CD14-positive monocyte (primary cell): ENCODE measurements at regions not wholly inside any gene's neighbourhood (a gene's known extent, or its start where the extent isn't known, plus 50 kb on each side); places are given as distances from the start of the nearest gene placed in this dataset.

Experiments used
- DNase-seq, 3 donors: peaks; one replicate each; pipeline ENCODE4 v3.0.0-alpha.2; 2011 to 2022
- H2AFZ ChIP-seq: 2 replicates; pipeline ENCODE4 v1.6.0; 2012; ENCODE audit warnings: mild to moderate bottlenecking, low read depth, low read length, inconsistent platforms; ENCODE audit not compliant: insufficient read depth, poor library complexity, severe bottlenecking
- H3K27ac ChIP-seq, 2 donors: 1 replicate in 1 of 2; 2 replicates in 1 of 2; pipeline ENCODE4 v1.5.1; 2012 to 2013; ENCODE audit warnings: low read length in 2 of 2, control low read depth in 1 of 2, inconsistent platforms in 1 of 2, low read depth in 1 of 2, mild to moderate bottlenecking in 1 of 2
- H3K27me3 ChIP-seq, 2 donors: one replicate each; pipeline versions ENCODE4 v1.6.0 to v1.6.1; 2011 to 2013; ENCODE audit warnings: low read length in 2 of 2; ENCODE audit not compliant: control insufficient read depth in 2 of 2, insufficient read depth in 2 of 2
- H3K36me3 ChIP-seq, 2 donors: replicated peaks in 1 of 2; 1 replicate in 1 of 2; 2 replicates in 1 of 2; pipeline versions ENCODE4 v1.5.1 to v1.6.1; 2012 to 2013; ENCODE audit warnings: low read length in 2 of 2, control low read depth in 1 of 2, inconsistent platforms in 1 of 2, mild to moderate bottlenecking in 1 of 2; ENCODE audit not compliant: insufficient read depth in 2 of 2, control insufficient read depth in 1 of 2
- H3K4me1 ChIP-seq, 2 donors: 1 replicate in 1 of 2; 2 replicates in 1 of 2; pipeline versions ENCODE4 v1.5.1 to v1.6.1; 2012 to 2013; ENCODE audit warnings: low read length in 2 of 2, control low read depth in 1 of 2, inconsistent platforms in 1 of 2, mild to moderate bottlenecking in 1 of 2, moderate library complexity in 1 of 2; ENCODE audit not compliant: insufficient read depth in 2 of 2, control insufficient read depth in 1 of 2
- H3K4me2 ChIP-seq: replicated peaks from 2 replicates; pipeline ENCODE3; 2012; ENCODE audit warnings: low read length, moderate library complexity, mild to moderate bottlenecking; ENCODE audit not compliant: poor library complexity, severe bottlenecking; ENCODE audit errors: extremely low read depth
- H3K4me3 ChIP-seq, 3 experiments: fragments of 200-600 bp in 1 of 3; sonication (generic) in 1 of 3; replicated peaks in 1 of 3; 1 replicate in 2 of 3; 2 replicates in 1 of 3; pipeline ENCODE4 v1.5.1; 2011 to 2013; ENCODE audit warnings: low read length in 3 of 3, mild to moderate bottlenecking in 3 of 3, control low read depth in 2 of 3, low read depth in 2 of 3, inconsistent platforms in 1 of 3, moderate library complexity in 1 of 3
- H3K79me2 ChIP-seq: 2 replicates; pipeline ENCODE4 v1.6.0; 2012; ENCODE audit warnings: mild to moderate bottlenecking, control low read depth, inconsistent platforms, low read length, moderate library complexity; ENCODE audit not compliant: insufficient read depth
- H3K9ac ChIP-seq: 2 replicates; pipeline ENCODE4 v1.6.0; 2017; ENCODE audit warnings: low read length, mild to moderate bottlenecking; ENCODE audit not compliant: insufficient read depth, poor library complexity, severe bottlenecking
- H3K9me3 ChIP-seq, 2 donors: replicated peaks in 1 of 2; 1 replicate in 1 of 2; 2 replicates in 1 of 2; pipeline versions ENCODE4 v1.5.1 to v1.6.1; 2012 to 2013; ENCODE audit warnings: low read length in 2 of 2, control low read depth in 1 of 2; ENCODE audit not compliant: control insufficient read depth in 1 of 2, insufficient read depth in 1 of 2
- H4K20me1 ChIP-seq: 2 replicates; pipeline ENCODE4 v1.6.0; 2012; ENCODE audit warnings: mild to moderate bottlenecking, low read length, control low read depth, moderate library complexity; ENCODE audit not compliant: insufficient read depth
- H3K27ac Mint-ChIP-seq, 7 donors: one replicate each; pipeline ENCODE4 v1.8.0; 2020; ENCODE audit warnings: mild to moderate bottlenecking in 7 of 7, mixed read lengths in 7 of 7, moderate library complexity in 6 of 7, inconsistent platforms in 2 of 7
- H3K27me3 Mint-ChIP-seq, 3 donors: one replicate each; pipeline ENCODE4 v1.8.0; 2021 to 2022; ENCODE audit warnings: low read depth in 3 of 3, mild to moderate bottlenecking in 3 of 3, mixed read lengths in 3 of 3, moderate library complexity in 3 of 3, inconsistent platforms in 1 of 3
- H3K36me3 Mint-ChIP-seq, 2 donors: one replicate each; pipeline ENCODE4 v1.8.0; 2020; ENCODE audit warnings: mixed read lengths in 2 of 2, inconsistent platforms in 1 of 2, mild to moderate bottlenecking in 1 of 2
- H3K4me1 Mint-ChIP-seq: one replicate; pipeline ENCODE4 v1.8.0; 2020; ENCODE audit warnings: mild to moderate bottlenecking, mixed read lengths
- H3K4me3 Mint-ChIP-seq, 2 donors: one replicate each; pipeline ENCODE4 v1.8.0; 2020; ENCODE audit warnings: mild to moderate bottlenecking in 2 of 2, mixed read lengths in 2 of 2, moderate library complexity in 1 of 2
- H3K9me3 Mint-ChIP-seq, 7 donors: one replicate each; pipeline ENCODE4 v1.8.0; 2020 to 2022; ENCODE audit warnings: mixed read lengths in 7 of 7, mild to moderate bottlenecking in 6 of 7, moderate library complexity in 6 of 7, inconsistent platforms in 2 of 7
- CTCF ChIP-seq: fragments of 200-600 bp; IDR thresholded peaks from one replicate; pipeline ENCODE4 v1.8.0; 2022; ENCODE audit warnings: antibody characterized with exemption, mild to moderate bottlenecking
- WGBS: methylation state at CpG from one replicate; pipeline ENCODE4 v1.1.5; 2013; ENCODE audit warnings: missing lambda C conversion rate; ENCODE audit not compliant: insufficient coverage; 5-methylcytosine and 5-hydroxymethylcytosine counted together
- intact Hi-C, 2 donors: fragments of 100-400 bp; cut with micrococcal nuclease; formaldehyde crosslinking; loops; one replicate each; pipeline versions ENCODE4 v1.15.0 to v1.15.1; 2023

GRCh38 chr7:156180451-156181229 lies 368.4 kb upstream of the SHH start:
- H3K36me3 ChIP-seq, result no peaks in the 10 kb centered on the region
- H3K4me3 ChIP-seq, result no peak overlapping the region
- peaks cover 8% of the 10 kb centered on the region for H3K4me1 Mint-ChIP-seq
- H3K36me3 Mint-ChIP-seq, result no peaks in the 10 kb centered on the region
- DNase-seq, result no peak
- no peak overlapping the region for H3K27ac ChIP-seq
- H3K4me2 ChIP-seq, result no peak overlapping the region
- H3K9ac ChIP-seq, result no peak overlapping the region
- no peak overlapping the region for H3K27ac Mint-ChIP-seq
- 91% methylated on average over 9 of the region's 13 CpGs for WGBS
- H4K20me1 ChIP-seq, result no peaks in the 10 kb centered on the region
- intact Hi-C loops, result no loop called here
- H3K4me1 ChIP-seq, result peaks cover 0 to 4% of the 10 kb centered on the region in 2 donors
- no peaks in the 10 kb centered on the region for H3K79me2 ChIP-seq
- H3K9me3 Mint-ChIP-seq, result peaks cover 0 to 6% (median 5%) of the 10 kb centered on the region in 7 donors
- H3K4me3 Mint-ChIP-seq, result no peak overlapping the region
- H3K27me3 Mint-ChIP-seq, result peaks cover 6 to 9% (median 7%) of the 10 kb centered on the region in 3 donors
- no peak overlapping the region for H2AFZ ChIP-seq
- no peaks in the 10 kb centered on the region for H3K27me3 ChIP-seq
- no peaks in the 10 kb centered on the region for H3K9me3 ChIP-seq
- TF ChIP-seq CTCF, result no peak

GRCh38 chr7:156179872-156180390 lies 367.7 kb upstream of the SHH start:
- Histone ChIP-seq H3K4me1 (peaks cover 0 to 4% of the 10 kb centered on the region in 2 donors), H3K4me3 (no peak overlapping the region), H3K36me3 (no peaks in the 10 kb centered on the region), H2AFZ (no peak overlapping the region), H3K27ac (no peak overlapping the region), H4K20me1 (no peaks in the 10 kb centered on the region), H3K27me3 (no peaks in the 10 kb centered on the region), H3K9ac (no peak overlapping the region), H3K4me2 (no peak overlapping the region), H3K79me2 (no peaks in the 10 kb centered on the region), H3K9me3 (no peaks in the 10 kb centered on the region)
- TF ChIP-seq CTCF, result no peak
- H3K27me3 Mint-ChIP-seq, result peaks cover 7 to 9% (median 9%) of the 10 kb centered on the region in 3 donors
- H3K9me3 Mint-ChIP-seq, result peaks cover 0 to 4% (median 0%) of the 10 kb centered on the region in 7 donors
- peaks cover 8% of the 10 kb centered on the region for H3K4me1 Mint-ChIP-seq
- intact Hi-C loops, result no loop called here
- H3K36me3 Mint-ChIP-seq, result no peaks in the 10 kb centered on the region
- no peak overlapping the region for H3K4me3 Mint-ChIP-seq
- 85% methylated on average over 11 of the region's 13 CpGs for WGBS
- H3K27ac Mint-ChIP-seq, result no peak overlapping the region
- no peak for DNase-seq
